Coronary artery (tissue), 2 donors: ENCODE measurements at regions not wholly inside any gene's neighbourhood (a gene's known extent, or its start where the extent isn't known, plus 50 kb on each side); places are given as distances from the start of the nearest gene placed in this dataset.
"Not testable (repeated sequence)": the region's sequence is repeated elsewhere in the genome, so short reads cannot be mapped to it uniquely, and the experiment has no call there.

Experiments used
- DNase-seq: peaks from one replicate; pipeline ENCODE4 v3.0.0-alpha.2; 2017; ENCODE audit warnings: low spot score
- H3K27ac ChIP-seq, 2 donors: fragments of 200-600 bp; sonication (generic); one replicate each; pipeline ENCODE4 v1.5.1; 2016 to 2019
- H3K4me3 ChIP-seq: fragments of 200-600 bp; sonication (generic); 2 replicates; pipeline ENCODE4 v1.5.1; 2016; ENCODE audit warnings: mild to moderate bottlenecking, moderate library complexity
- TF ChIP-seq, protein P1 (sequence below): fragments of 200-600 bp; sonication (generic); IDR thresholded peaks from one replicate; pipeline ENCODE4 v1.5.1; 2019; ENCODE audit warnings: antibody characterized with exemption

DNA sequence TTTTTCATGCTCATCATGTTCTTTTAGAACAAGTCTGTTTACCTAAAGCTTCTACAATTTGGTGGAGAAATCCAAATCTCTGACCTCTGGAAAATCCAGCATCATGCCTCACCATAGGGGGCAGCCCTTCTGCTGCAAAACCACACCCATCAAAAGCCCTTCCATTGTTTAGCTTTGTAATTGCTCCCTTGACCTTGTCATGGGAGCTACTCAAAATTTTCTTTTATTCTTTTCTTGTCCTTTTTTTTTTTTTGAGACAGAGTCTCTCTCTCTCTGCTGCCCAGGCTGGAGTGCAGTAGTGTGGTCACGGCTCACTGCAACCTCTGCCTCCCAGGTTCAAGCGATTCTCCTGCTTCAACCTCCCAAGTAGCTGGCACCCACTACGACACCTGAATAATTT lies 234.4 kb downstream of the NEBL start:
- TF ChIP-seq, protein P1, sequence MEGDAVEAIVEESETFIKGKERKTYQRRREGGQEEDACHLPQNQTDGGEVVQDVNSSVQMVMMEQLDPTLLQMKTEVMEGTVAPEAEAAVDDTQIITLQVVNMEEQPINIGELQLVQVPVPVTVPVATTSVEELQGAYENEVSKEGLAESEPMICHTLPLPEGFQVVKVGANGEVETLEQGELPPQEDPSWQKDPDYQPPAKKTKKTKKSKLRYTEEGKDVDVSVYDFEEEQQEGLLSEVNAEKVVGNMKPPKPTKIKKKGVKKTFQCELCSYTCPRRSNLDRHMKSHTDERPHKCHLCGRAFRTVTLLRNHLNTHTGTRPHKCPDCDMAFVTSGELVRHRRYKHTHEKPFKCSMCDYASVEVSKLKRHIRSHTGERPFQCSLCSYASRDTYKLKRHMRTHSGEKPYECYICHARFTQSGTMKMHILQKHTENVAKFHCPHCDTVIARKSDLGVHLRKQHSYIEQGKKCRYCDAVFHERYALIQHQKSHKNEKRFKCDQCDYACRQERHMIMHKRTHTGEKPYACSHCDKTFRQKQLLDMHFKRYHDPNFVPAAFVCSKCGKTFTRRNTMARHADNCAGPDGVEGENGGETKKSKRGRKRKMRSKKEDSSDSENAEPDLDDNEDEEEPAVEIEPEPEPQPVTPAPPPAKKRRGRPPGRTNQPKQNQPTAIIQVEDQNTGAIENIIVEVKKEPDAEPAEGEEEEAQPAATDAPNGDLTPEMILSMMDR: no peak
- DNase-seq: no peak
- Histone ChIP-seq H3K4me3 (no peak overlapping the region), H3K27ac (no peak overlapping the region)

DNA sequence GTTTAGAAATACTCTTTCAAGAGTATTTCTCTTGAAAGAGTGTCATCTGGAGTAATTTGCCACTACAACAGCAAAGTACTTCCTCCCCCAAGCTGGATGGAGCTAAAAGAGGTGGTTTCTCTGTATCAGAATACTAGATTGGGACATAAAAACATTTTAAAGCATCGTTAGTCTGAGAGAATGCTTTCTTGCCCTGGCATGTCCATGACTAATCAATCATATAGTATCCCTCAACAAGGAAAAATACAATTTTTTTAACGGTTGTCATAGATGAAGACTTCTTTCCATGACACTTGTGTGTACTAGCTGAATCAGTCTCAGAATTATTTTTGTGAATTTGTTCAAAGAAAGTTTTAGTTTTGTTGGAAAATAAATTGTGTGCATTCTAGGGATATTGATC lies 237.9 kb downstream of the NEBL start:
- TF ChIP-seq, protein P1: no peak
- H3K27ac ChIP-seq: no peak overlapping the region
- H3K4me3 ChIP-seq: no peak overlapping the region
- no peak for DNase-seq

DNA sequence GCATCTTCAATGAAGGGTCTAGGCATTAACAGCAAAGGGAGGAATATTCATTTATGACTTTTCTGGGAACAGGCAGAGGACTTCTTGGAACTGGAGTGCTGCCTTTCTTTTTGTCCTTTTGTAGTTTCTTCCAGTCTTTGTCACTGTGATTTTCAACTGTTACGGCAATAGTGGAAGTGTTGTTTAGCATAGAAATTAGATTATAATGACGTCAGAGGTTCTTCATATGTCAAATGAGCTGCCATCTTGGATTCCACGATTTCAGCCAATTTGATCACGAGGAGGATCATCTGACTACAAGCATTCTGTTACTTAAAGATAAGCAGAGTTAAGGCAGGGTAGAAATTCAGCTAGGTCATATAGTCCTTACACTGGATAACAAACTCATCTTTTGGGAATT lies 239.0 kb downstream of the NEBL start:
- Histone ChIP-seq H3K4me3 (no peak overlapping the region), H3K27ac (no peak overlapping the region)
- no peak for DNase-seq
- TF ChIP-seq, protein P1: no peak

DNA sequence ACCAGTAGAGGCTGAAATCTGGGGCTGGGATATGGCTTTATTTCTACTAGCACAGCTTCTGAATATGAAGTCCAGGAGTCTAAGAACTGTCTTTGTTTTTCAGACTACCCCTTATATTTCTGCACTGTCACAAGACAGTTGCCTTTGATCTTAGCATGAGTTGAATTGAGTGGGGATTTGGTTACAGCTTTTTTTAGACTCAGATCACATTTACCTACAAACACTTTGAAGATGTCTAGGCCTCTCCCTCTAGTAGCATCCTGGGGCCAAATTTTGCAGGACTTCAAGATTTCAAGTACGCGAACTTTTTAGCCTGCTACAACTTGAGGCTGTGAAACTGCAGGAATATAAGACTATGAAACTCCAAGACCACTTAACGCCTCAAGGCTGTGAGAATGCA lies 240.2 kb downstream of the NEBL start:
- H3K4me3 ChIP-seq: no peak overlapping the region
- DNase-seq: no peak
- TF ChIP-seq, protein P1: no peak
- no peak overlapping the region for H3K27ac ChIP-seq

DNA sequence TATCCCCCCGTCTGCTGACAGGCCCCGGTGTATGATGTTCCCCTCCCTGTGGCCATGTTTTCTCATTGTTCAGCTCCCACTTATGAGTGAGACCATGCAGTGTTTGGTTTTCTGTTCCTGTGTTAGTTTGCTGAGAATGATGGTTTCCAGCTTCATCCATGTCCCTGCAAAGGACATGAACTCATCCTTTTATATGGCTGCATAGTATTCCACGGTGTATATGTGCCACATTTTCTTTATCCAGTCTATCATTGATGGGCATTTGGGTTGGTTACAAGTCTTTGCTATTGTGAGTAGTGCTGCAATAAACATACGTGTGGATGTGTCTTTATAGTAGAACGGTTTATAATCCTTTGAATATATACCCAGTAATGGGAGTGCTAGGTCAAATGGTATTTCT lies 244.7 kb downstream of the NEBL start:
- not testable (repeated sequence) for H3K27ac ChIP-seq, DNase-seq, H3K4me3 ChIP-seq

DNA sequence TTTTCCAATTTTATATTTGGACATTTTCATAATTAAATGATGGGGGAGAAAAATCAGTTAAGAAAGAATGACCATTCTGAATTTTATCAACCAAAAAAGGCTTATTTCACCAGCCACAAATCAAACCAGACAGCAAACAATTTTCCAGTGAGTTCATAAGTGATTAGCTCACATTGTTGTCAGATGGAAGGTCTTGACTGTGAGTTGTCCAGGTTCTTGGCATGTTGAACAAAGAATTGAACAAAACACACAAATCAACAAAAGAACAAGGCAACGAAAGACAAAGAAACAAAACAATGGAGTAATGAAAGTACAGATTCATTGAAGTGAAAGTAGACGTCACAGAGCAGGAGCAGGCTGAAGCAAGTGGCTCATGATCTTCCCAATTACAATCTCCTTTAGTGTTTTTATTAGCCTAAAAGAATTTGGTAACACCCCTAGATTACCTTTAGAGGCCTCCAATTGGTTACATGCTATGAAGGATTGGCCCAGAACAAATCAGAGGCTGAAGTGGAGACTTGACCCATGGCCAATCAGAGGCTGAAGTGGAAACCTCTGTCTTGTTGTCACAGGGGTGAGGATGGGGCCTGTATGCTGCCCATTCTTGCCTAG lies 248.7 kb downstream of the NEBL start:
- TF ChIP-seq, protein P1: no peak
- no peak overlapping the region for H3K27ac ChIP-seq
- H3K4me3 ChIP-seq: no peak overlapping the region
- DNase-seq: no peak

DNA sequence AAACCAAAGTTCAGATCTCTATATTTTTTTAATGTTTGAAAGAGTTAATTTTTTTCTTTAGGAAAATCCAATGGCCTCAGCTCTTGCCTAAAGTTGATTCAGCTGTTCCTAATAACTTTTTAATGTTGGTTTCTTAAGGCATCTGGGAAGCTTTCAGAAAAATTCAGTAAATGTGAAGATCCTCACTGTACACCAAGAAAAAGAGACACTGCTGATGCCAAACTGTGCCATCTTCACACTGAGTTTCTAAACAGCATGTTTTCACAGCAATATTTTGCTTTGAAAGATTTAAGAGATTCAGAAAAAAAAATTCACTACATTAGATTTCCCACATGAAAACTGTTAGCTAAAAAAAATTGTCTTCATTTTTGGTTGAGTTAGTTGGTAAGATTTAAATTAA lies 249.4 kb downstream of the NEBL start:
- H3K27ac ChIP-seq: no peak overlapping the region
- TF ChIP-seq, protein P1: no peak
- H3K4me3 ChIP-seq: no peak overlapping the region
- DNase-seq: no peak

DNA sequence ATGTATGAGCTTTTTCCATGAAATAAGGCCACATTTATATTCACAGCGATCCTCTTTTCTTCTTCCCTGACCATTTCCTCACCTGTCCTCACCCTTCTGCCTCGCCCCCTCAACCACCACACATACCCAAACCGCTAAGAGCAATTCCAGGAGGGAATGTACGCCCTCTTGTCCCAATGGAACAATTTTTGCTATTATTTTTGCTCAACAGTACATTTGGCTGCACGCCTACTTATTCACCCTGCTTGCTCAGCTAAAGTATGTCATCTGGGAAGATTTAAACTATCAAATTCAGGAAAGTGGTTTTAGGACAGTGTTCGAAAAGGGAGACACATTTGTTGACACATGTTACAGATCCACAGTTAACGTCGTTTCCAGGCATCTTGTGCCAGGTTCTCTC lies 252.7 kb downstream of the NEBL start:
- Histone ChIP-seq H3K4me3 (no peak overlapping the region), H3K27ac (no peak overlapping the region)
- no peak for DNase-seq
- TF ChIP-seq, protein P1: no peak
